HG03558 (cell line): ENCODE measurements at regions not wholly inside any gene's neighbourhood (a gene's known extent, or its start where the extent isn't known, plus 50 kb on each side); places are given as distances from the start of the nearest gene placed in this dataset.
A peak's percentile ranks its signal among the peaks of the same experiment; 100 is the strongest.

ENCODE experiments used
- ATAC-seq: cut with Tn5 transposase; IDR thresholded peaks from one replicate; pipeline ENCODE4 v1.9.1; 2021; ENCODE audit warnings: moderate number of reproducible peaks; ENCODE audit not compliant: unreplicated experiment; ENCODE audit errors: extremely low read depth

GRCh38 chr1:25028907-25029599, 99.0 kb upstream of the RUNX3 start:
- ATAC-seq: no peak

- no peak for ATAC-seq
These were observed 98.5 kb upstream of the RUNX3 start for GRCh38 chr1:25028587-25028906.

GRCh38 chr1:25027822-25028586, 97.9 kb upstream of the RUNX3 start:
- ATAC-seq: no peak

GRCh38 chr1:25026730-25027450, 96.8 kb upstream of the RUNX3 start:
- no peak for ATAC-seq

- ATAC-seq: no peak
These were observed 96.2 kb upstream of the RUNX3 start for GRCh38 chr1:25026304-25026703.

- ATAC-seq: no peak
These were observed 94.7 kb upstream of the RUNX3 start for GRCh38 chr1:25024615-25025350.

GRCh38 chr1:25023826-25024225, 93.8 kb upstream of the RUNX3 start:
- ATAC-seq: no peak

- no peak for ATAC-seq
These were observed 93.1 kb upstream of the RUNX3 start for GRCh38 chr1:25023190-25023578.

GRCh38 chr1:25022361-25023189, 92.5 kb upstream of the RUNX3 start:
- ATAC-seq: peak; percentile 46

- no peak for ATAC-seq
These were observed 91.6 kb upstream of the RUNX3 start for GRCh38 chr1:25021591-25022215.

- ATAC-seq: no peak
These were observed 90.9 kb upstream of the RUNX3 start for GRCh38 chr1:25020851-25021590.

GRCh38 chr1:25020173-25020845, 90.2 kb upstream of the RUNX3 start:
- no peak for ATAC-seq

GRCh38 chr1:25019337-25020172, 89.5 kb upstream of the RUNX3 start:
- no peak for ATAC-seq

- no peak for ATAC-seq
These were observed 88.9 kb upstream of the RUNX3 start for GRCh38 chr1:25018943-25019336.

GRCh38 chr1:25018110-25018735, 88.1 kb upstream of the RUNX3 start:
- no peak for ATAC-seq

- no peak for ATAC-seq
These were observed 87.5 kb upstream of the RUNX3 start for GRCh38 chr1:25017436-25018109.
